GM19467 (cell line): ENCODE measurements at regions not wholly inside any gene's neighbourhood (a gene's known extent, or its start where the extent isn't known, plus 50 kb on each side); places are given as distances from the start of the nearest gene placed in this dataset.

Source experiments
- ATAC-seq: cut with Tn5 transposase; IDR thresholded peaks from one replicate; pipeline ENCODE4 v1.9.1; 2021; ENCODE audit warnings: mild to moderate bottlenecking, moderate library complexity; ENCODE audit not compliant: unreplicated experiment

DNA sequence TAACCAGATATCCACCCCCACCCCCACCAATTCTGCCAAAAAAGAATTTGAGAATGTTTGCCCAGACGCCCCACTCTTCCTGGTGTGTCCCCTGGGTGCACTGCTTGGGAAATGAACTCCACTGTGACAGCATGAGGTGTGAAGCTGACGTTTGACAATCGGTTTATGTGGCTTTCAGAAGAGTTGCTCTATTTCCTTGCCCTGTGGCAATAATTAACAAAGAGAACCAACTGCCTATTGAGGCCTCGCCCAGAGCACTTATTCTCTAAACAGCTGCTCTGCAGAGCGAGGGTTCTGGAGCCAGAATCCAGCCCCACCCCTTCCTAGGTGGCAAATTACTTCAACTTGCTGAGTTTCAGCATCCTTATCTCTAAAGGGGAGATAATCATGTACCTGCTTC is 115.8 kb upstream of the SIX3 start:
- peak; percentile 89 for ATAC-seq

DNA sequence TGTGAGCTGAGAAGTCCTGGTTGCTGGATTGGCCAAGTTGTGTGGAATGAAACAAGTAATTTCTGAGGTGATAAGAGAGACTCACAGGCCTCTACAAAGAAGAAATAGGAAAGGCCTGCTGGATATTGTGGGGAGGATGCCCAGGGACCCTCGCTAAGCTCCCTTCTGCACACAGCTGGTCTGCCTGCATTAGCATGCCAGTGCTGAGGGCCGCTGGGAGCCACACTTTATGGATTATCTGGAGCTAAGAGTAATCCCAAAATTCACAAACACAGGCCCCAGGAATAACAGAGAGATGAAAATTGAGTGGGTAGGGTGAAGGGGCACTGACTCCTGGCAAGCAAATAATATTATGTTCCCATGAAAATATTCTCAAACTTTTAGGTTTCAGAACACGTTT is 114.9 kb upstream of the SIX3 start:
- no peak for ATAC-seq

DNA sequence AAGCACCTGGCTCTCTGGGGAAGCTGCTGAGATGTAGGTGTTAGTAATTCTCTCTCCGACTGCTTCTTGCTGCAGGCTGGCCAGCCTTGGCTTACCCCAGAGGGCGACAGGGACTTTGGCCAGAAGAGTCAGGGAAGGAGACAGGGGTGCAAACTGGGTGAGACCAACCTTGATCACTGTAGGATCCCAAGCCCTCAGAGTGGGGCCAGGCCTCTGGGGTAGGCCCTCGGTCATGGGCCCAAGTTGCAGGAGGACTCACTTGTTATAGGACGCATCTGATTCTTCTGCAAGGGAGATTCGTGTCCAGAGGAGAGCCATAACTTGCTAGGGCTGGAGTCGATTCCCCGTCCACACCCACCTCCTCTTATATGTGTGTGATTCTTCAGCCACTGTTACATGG is 111.7 kb upstream of the SIX3 start:
- no peak for ATAC-seq

DNA sequence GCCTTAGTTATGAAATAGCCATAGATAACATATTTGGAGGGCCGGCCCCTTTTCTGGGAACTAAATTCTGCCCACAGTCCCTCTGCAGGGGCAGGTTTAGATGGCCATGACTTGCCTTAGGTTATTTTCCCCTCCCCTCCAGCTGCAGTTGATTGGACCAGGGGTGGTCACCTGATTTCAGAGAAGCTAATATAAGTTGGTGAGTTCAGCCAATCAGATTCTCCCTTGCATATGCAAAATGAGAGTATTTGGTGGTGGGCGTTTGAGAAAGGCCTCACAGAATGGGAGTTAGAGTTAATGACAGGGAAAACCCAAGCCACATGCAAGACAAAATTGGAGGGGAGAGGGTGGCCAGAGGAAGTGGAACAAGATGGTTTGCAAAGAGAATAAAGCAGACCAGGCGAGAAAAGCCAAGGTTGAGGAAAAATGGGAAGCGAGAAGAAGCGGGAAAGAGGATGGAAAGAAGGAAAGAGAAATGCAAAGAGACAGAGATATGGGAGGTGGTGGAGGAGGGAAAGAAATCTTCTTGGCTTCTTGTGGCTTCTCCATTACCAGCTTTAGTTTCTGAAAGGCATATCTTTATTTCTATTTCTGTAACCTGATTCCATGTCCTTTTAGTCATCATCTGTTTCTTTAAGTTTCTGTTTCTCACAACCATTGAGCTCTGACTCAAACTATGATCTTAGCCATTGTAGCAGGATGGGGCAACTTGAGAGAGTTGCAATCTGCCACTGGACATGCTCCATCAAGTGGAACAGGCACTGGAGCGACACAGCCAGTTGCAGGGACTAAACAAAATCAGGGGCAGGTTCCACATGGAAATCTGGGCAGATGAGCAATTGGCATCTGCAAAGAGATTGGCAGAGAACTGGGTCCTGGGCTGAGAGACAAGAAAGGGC is 108.1 kb upstream of the SIX3 start:
- ATAC-seq: peak; percentile 50

DNA sequence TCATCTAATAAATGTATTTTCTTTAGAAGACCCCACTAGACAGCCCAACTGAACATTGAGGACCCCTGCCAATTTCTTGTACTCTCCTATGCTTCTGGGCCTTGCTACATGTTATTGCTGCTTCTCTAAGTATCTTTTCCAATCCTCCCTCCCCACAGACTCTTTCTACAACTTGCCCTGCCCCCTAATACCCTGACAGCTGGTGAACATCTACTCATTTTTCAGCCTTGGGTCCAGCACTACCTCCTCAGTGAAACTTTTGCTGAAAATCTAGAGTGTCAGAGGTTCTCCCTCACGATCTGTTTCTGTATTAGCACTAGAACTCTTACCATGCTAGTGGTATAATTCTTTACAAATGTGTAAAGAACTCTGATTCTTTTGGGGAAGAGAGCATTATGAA is 106.8 kb upstream of the SIX3 start:
- no peak for ATAC-seq

DNA sequence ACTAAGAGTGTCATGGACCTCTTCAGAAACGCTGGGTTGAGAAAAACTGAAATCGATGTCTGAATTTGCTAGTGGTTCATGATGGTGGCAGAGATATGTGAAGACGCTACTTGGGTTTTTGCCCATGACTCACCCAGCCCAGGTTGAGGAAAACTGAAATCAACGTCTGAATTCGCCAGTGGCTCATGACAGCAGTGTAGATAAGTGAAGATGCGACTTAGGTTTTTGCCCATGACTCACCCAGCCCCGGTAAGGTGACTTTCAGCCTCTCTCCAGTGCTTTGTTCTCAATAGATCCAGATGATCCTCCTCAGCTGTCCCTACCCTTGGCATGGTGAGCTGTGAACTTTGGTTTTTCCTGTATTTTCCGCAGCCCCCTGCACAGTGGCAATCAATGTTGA is 105.3 kb upstream of the SIX3 start:
- no peak for ATAC-seq

DNA sequence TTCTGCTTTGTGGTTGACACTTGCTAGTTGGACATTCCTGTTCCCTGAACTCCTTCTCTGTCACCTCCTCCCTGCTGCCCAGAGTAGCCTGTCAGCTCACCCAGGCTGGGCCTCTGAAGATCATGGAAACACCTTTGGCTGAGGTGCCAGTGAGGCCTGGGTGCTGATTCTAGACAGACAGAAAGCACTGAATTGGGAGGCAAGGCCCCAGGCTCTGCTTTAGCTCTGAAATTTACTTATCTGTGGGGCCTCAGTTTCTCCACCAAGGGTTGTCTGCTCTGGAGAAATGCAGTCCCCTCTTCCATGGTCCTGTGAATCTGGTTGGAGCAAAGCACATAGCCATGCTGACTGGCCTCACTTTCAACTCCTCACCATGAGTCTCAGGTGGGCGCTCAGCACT is 104.6 kb upstream of the SIX3 start:
- ATAC-seq: no peak

DNA sequence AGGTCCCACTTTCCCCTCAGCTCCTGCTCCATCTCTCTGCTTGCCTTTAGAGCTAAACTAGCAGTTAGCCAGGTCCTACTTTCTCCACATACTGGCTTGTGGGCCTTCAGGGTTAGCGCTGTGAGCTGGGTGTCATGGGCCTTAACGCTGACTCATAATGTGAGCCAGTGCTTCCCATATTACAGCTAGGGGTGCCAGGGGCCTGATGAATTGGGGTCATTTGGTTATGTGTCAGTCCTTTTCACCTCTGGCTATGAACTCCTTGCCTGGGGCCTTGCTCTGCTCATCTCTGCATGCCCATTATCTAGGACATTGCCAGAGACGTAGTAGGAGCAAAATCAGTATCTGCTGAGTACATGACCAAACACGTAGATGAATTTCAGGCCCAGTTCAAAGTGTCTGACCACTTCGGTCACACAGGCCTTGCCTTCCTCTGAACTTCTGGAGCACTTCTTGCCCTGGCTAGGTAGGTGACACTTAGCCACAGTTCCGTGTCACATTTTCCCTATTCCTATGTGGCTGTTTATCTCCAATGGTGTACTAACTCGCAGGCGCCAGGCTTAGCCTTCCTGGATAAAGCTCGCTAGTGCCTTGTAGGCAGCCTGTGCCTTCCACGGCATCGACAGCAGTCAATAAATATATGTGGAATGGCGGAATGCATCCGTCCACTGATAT is 103.2 kb upstream of the SIX3 start:
- ATAC-seq: no peak

DNA sequence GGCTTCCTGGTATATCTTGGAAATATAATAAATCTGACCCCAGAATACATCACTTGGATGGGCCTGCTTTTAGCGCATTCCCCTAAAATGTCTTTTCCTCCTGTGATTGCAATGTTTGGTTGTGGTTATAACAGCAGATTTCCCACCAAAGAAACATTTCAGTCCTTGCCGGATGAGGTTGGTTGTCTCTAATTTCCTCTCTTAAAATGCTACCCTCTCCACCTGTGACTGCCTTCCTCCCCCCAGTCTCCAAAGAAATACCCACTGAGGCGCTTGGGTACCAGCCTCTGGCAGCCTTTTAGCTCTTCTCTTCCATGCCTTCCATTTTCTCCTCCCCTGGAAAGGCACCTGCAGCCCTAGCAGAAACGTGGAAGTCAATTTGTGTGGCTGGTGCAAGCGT is 102.1 kb upstream of the SIX3 start:
- ATAC-seq: no peak

DNA sequence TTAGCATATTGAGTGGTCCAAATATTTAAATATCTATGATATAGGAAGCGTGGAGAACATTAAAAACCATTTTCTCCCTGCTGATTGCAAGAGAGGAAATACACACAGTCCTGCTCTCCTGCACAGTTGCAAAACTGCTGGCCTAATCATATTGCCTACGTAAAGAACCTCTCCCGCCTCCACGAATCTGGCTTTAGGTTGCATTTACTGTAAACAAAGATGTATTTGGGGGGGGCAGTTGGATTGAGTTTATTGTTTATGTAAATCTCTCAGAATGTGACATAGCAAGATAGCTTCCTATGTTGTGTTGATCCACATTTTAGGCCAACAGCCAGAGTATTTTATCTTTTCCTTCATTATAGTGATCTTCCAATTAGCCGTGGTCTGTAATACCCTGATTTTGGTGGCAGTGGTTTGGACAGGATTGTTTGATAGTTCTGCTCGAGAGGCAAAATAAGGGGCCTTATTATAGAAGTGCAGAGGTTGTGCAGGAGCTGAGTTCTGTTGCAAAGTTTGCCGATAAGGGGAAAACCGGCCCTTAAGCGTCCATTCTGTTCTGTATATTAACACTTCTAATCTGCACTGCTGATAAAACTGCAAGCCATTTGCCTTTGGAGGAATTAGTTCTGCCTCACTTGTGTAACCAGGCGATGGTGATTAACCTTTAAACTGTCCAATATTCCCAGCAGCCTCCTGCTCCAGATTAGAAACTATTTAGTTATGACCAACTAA is 101.6 kb upstream of the SIX3 start:
- ATAC-seq: no peak

DNA sequence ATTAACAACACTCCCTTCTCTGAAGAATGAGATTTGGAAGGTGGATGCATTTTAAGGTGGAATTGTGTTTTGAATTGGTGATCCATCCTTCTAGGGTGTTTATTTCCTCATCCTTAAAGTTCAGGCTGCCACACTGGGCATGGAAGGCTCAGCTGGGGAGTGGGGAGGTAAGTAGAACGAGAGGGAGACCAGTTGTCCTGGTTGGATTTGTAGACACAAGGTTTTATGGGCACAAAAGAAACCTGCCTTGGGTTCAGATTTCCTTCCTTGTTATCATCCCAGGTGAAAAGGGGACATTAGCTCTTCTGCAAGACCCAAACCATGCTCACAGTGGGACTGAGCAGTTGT is 101.0 kb upstream of the SIX3 start:
- no peak for ATAC-seq

DNA sequence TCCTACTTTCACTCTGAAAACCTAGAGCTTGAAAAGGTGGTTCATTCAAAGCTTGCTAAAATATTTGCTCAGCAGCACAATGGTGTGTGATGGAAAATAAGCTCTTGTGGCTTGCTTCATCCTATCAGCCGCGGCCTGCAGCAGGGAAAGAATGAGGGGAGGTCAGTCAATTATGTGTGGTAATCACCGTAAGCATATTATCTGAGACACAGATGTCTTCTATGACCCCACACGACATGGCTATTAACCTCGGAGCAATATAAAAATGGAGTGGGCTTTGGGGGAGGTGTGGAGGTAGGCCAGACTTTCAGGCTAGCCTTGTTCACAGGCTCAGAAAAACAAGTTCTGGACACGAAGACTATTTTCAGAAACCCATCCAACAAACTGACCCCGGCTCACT is 98.4 kb upstream of the SIX3 start:
- no peak for ATAC-seq

DNA sequence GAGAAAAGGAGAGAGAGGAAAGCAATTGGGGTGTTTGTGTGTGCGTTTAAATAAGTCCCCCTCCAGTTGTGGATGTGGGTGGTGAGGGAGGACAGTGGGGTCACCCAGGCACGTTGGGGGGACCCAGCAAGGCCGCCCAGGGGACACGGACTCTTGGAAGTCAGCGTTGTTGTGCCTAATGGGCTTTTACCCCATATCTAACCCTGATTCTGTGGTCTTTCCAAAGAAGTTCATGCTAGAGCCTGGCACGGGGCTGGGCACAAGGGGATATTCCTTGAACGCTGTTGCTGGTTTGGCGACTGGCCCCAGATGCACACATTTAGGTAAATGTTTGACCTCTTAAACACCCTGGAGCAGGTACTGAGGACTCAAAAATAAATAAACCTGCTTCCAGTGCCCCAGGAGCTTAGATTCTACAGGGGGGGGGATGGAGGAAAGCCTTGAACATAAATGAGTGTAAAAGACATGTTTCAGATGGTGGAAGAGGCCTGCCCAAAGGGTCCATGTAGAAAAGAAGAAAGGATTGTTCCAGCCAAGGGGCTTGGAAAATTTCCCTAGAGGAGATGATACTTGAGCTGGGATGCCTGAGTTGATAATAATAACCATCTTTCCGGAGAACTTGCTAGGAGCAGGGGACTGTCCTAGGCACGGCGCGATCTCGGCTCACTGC is 97.7 kb upstream of the SIX3 start:
- no peak for ATAC-seq

DNA sequence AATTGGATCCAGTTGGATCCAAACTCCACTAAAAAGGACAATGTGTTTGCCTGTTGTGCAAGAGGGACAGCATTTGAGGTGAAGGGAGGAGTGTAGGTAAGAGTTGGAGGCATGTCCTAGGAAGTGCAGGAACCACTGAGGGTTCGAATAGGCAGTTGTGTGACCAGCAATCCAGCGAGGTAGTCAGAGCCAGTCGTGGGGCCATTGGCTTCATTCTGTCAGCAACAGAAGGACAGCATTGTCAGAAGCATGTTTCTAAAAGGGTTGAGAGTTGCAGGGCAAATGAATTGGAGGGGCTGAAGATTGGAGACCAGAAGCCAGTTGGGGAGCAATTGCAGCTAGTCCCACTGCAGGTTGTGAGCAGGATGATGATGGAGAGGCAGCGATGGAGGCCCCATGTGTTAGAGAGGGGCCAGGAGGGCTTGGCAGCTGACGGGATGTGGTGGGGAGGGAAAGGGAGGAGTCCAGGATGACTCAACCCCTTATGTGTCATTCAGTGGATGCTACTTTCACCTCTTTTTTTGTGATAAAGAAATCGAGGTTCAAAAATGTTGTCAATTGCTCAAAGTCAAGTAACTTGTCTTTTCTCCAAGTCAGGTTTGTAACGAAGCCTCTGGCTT is 96.7 kb upstream of the SIX3 start:
- ATAC-seq: no peak

DNA sequence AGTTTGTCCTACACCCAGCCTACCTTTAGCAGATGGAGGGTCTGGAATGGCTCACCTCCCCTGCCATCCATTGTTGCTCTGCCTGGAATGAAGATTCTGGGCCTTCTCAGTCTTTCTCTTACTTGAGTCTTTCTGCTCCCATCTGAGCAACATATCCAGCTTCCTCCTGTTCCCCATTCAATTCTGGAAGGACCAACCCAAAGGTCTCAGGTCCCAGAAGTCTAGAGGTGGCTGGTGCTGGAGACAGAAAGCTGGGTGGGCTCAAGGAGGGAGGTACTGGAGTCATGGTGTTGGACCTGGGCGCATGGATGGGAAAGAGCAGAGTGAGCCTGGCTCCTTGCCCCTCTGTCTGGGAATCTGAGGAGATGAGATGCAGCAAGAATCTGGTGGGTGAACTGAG is 93.5 kb upstream of the SIX3 start:
- no peak for ATAC-seq

DNA sequence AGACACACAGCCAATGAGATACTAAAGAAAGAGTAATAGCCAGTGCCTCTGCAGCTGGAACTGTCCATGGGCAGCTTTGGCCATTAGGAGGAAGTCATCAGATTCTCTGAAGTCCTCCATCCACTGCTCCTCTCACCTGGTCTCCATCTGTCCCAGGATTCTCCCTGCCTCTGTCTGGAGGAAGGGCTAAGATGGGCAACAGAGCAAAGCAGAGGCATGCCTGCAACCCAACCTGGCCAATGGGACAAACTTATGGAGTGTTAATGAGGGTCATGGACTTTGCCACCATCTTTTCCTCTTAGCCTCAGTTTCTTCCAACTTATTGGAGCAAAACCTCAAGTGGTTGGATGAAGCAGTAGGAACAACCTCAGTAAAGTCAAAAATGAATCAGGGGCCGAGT is 91.5 kb upstream of the SIX3 start:
- ATAC-seq: no peak

DNA sequence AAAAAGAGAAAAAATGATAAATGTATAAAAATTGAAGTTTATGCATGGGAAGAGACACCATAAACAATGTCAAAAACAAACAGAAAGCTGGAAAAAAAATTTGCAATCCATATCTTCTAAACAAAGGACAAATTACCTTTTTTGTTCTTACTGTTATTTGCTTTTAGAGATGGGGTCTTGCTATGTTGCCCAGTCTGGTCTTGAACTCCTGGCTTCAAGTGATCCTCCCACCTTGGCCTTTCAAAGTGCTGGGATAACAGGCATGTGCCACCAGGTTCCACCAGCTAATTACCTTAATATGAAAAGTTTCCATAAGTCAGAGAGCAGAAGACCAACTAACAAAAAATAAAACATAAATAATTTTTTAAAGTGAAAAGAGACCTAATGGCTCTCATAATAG is 90.0 kb upstream of the SIX3 start:
- no peak for ATAC-seq

DNA sequence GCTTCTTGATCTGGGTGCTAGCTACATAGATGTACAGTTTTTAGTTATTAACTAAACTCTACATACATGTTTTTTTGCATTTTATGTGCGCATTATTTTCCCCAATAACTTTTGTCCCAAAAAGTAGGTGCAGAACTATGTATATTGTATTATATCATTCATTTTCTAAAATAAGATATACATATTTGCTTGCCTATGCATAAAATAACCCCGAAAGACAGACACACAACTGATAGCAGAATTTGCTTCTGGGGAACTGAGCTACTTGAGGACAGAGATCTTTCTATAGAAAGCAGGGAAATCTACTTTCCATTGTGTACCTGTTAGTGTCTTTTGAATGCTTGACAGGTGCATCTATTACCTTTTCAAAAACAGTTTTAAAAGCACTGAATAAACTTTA is 88.9 kb upstream of the SIX3 start:
- no peak for ATAC-seq

DNA sequence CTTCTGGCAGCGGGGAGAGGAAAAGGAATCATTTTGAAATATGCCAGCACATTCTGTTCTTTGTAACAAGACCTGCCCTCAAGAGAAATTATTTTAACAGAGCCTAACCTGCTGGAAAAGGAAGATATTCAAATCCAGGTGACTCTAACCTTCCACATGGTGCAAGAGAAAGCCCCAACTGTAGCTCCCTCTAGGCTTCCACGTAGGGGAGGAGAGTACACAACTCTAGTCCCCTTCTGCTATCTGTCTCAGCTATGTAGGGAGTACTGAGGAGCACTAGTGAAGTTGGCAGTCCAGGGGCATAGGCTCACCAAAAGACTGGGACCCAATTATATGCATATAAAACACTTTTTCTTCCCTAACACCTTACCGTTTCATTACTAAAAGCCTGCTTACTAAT is 82.2 kb upstream of the SIX3 start:
- ATAC-seq: no peak

DNA sequence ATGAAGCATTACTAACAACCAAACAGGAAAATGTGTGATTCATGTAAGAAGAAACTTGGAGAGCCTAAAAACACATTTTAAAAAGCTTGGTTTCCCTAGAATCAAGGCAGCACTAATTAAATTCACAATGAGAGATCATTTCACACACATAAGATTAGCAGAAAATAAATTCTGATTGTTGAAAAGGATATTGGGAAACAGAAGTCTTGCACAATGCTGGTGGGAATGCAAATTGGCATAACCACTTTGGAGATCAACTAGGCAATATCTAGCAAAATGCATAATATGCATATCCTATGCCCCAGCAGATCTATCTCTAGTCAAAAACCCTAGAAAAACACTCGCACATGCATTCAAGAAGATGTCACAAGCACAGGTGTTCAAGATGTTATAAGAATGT is 75.3 kb upstream of the SIX3 start:
- no peak for ATAC-seq

DNA sequence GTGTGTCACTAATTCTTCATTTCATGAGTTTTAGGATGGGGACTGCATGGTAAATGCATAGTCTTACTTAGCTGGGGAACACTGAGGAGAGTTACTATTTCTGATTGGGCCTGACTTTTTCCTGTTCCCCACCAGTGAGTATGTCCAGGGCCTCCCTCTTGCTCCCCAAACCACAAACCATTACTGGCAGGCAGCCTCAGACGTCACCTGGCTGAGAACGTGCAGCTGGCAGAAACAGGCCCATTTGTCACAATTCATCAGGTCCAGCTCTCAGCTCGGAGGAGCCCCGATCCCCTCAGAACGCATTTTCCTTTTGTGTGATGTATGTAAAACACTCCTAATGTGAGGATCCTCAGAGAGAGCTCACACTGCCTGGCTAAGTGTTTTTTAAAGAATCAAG is 71.7 kb upstream of the SIX3 start:
- no peak for ATAC-seq
